ENCODE measurements at regions not wholly inside any gene's neighbourhood (a gene's known extent, or its start where the extent isn't known, plus 50 kb on each side); places are given as distances from the start of the nearest gene placed in this dataset.

DNA sequence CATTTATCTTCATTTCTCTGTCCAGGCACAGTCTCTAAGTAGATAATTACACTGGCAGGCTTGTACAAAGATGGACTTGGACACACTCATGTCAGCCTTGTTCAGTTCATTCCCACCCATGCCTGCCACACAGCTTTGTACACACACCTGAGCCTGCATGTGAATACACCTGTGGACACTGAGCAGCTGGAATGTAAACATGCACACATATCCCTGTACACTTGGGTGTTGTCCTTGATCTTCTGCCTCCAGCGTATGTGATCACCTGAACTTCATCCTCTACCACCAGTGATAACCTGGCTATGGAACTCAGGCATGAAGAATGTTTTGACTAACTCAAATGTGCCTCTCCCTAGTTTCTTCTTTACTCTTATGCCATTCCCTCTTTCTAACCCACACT lies 190.6 kb downstream of the DHX35 start:
- DNase-seq, result no peak

DNA sequence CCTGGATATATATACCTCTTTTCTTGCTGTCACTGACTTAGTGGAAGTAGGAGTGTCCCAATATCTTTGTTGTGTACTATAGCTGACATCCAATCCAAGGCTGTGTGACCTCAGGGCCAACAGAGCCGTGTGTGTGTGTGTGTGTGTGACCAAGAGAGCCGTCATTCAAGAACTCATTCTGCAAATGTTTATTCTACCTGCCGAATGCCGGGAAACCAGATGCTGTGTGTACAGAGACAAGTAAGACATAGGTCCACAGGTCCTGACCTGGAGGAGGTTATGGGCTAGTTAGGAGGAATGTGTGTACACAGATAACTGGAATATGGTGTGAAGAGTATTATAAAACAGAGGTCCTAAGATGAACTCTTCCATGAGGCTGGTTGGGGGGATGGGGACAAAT lies 190.0 kb downstream of the DHX35 start:
- no peak for DNase-seq

GRCh38 chr20:39150501-39150900 lies 188.4 kb downstream of the DHX35 start:
- no peak for DNase-seq

GRCh38 chr20:39146394-39146793 lies 184.2 kb downstream of the DHX35 start:
- no peak for DNase-seq

- DNase-seq, result no peak
Measured at GRCh38 chr20:39145921-39146320, 183.8 kb downstream of the DHX35 start.

DNA sequence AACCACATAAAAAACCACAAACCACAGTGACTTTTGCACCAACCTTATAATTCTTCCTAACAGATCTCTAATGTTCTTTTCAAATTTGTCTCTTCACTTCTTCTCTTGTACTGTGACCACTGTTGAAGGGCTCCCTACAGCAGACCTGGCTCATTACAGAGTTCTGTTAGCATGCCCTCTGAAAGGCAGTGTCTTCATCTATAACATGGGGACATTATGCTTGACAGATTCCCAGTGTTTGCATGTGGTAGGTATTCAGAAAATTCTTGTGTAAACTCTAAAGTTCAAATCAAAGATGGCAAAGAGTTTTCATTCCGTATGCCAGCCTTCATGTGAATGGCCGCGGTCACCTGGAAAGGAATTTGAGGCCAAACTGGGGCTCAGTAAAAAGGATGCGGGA lies 182.6 kb downstream of the DHX35 start:
- no peak for DNase-seq

GRCh38 chr20:39142407-39143096 lies 180.4 kb downstream of the DHX35 start:
- DNase-seq, result no peak

DNA sequence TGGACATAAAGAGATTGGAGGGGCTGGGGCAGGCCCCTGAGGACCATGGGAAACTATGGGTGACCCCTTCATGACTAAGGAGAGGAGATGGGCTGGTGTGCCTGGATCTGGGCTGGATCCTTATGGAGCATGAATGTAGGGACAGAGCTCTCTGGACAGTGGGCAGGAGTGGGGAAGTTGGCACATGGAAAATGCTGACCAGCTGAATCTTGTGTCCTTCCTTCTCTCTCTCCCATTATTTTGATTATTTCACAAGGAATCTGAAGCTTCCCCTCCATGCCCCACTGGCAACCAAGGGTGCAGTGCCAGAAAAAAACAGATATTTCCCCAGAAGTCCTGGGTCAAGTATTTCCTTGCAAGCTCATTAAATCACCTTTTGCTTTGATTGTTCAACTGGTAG lies 175.2 kb downstream of the DHX35 start:
- DNase-seq, result no peak

GRCh38 chr20:39136798-39137197 lies 174.7 kb downstream of the DHX35 start:
- DNase-seq, result no peak

DNA sequence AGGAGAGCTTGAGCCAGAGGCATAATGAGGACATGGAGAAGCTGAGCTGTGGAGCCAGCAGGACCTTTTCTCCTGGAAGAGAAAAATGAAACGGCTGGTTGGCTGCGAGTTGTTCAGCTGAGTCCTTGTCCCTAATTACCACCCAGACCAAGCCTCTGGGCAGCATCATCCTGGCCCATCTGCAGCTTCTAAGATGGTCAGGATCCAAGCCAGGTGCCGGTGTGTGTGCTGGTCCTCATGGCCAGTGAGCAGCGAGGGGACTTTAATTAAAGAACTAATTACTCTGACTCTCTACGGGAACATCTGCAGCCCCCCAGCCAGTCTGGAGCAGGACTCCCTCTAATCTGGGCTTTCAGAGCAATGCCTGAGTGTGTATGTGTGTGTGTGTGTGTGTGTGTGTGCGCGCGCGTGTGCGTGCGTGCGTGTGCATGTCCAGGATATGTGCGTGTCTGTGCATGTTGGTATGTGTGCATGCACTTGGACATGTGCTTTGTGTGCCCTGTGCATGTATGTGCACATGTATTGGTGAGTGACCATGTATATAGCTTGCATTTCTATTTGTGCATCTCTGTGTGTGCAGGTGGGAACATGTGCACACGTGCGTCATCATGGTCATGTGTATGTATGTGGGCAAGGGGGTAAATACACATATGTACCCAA lies 173.9 kb downstream of the DHX35 start:
- DNase-seq, result no peak

- DNase-seq, result no peak
Measured at GRCh38 chr20:39133201-39133600, 171.1 kb downstream of the DHX35 start.

DNA sequence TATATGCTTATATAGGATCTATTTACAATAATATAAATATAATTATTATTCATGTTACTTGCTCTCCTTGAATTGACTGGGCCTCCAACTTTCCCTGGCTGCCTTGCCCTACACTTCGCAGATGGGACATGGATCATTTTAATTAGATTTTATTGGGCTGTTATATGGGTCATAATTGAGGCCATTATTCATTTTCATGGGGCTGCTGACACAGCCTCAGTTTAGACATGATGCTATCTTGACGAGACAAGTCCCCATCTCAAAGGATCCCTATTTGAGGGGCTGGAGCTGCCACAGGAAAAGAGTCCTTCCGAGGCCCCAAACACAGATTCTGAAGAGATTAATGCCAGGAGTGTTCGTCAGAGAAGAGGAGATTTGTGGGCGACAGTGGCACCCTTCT lies 170.4 kb downstream of the DHX35 start:
- no peak for DNase-seq

GRCh38 chr20:39132093-39132492 lies 169.9 kb downstream of the DHX35 start:
- no peak for DNase-seq

GRCh38 chr20:39130627-39131026 lies 168.5 kb downstream of the DHX35 start:
- DNase-seq, result no peak

- no peak for DNase-seq
Measured at GRCh38 chr20:39129523-39129922, 167.4 kb downstream of the DHX35 start.

DNA sequence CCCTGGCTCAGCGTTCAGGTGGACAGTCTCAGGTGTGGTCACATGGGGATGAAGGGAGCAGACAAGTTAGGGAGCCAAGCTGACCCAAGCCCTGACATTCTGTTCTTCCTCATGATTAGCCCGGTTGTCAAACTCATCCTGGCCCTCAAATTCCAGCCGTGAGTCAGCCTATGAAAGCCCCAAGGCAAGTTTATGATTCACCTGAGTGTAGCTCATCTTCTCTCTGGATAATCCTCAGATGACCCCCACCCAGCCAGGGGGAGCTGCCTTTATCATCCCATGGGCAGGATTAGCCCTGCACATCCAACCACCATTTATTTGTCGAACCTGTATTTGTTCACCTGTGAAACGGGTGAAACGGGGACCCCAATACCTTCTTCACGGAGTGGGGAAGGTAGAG lies 161.9 kb downstream of the DHX35 start:
- no peak for DNase-seq

- no peak for DNase-seq
Measured at GRCh38 chr20:39123185-39123557, 161.0 kb downstream of the DHX35 start.

DNA sequence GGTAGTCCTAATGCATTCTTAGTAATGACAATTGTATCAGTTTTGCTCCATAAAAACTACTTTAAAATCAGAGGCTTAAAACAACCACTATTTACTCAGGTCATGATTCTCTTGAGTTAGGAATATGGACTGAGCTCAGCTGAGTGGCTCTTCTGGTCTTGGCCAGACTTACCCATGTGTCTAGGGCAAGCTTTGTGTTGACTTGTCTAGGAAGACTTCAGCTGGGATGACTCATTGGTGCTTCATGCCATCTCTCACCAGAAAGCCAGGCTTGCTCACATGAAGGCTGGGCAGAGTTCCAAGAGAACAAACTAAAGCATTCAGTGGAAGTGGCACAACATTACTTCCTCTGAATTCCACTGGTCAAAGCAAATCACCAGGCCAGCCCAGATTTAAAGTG lies 155.3 kb downstream of the DHX35 start:
- DNase-seq, result no peak

DNA sequence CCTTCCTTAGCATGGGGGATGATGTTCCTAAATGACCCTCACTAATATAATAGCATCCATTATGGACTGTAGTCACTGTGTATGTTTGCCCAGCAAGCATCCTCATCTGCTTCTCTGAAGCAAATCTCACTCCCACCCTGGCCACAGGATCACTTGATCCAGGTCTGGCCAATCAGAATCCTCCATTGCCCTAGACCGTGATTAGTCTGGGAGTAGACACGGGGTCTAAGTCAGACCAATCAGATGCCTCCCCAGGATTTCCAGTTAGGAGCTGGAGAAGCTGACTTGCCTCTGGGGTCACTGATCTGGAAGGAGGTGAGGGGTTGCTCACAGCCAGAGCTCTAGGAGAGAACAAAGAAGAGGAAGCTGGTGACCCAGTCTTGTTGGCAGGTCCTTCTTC lies 153.9 kb downstream of the DHX35 start:
- DNase-seq, result no peak

DNA sequence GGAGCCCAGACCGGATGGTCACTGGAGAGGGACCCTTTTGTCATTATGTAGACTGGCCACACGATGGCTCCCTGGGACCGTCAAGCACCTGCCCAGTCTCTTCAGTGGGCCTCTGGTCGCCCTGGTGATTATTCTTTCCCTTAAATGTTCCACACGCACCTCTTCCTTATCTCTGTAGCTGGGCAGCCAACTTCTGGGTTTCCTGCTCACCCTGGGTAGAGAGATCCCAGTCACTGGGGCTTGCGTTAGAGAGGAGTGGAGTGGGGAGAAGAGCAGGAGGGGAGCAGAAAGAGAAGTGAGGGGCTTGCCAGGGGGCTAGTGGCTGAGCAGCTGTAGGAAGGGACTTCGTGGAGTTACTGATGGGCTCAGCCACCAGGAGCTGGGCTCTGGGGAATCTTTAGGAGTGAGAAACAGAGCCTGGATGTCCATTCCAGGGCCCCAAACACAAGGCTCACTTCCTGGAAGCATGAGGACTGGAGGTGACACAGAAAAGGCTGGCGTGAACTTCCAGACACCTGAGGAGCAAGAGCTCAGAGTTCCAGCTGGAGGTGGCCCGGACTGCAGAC lies 150.1 kb downstream of the DHX35 start:
- DNase-seq, result no peak

DNA sequence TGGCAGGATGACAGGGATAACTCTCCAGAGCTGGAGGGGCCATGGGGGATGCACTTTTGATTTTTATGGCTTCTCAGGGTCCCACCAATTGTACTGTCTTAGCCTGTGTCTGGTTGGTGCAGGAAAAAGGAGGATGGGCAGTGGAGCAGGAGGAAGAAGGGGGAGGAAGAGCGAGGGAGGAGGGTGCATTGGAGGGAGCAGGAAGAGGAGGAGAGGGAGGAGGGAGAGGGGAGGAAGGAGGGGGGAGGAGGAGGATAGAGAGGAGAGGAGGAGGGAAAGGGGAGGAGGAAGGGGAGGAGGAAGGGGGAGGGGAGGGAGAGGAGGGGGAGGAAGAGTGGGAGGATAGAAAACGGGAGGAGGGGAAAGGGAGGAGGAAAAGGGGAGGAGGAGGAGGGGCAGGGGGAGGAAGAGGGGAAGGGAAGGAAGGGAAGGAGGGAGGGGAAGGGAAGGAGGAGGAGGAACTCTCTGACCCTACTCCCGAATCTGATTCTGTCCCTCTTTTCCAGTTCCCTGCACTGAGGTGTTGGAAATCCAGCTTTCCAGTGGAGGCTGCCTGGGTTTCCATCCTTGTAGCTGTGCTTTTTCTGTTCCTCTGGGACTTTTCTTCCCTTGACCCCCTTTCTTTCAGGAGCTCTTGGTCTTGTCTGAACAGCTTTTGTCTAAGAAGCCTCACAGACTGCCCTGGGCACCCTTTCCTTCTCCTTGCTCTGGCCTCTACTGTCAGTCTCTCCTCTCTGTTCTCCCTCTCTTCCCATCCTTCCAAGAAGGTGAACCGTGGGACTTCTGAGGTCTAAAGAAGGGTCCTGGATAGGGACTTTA lies 149.4 kb downstream of the DHX35 start:
- DNase-seq, result no peak

DNA sequence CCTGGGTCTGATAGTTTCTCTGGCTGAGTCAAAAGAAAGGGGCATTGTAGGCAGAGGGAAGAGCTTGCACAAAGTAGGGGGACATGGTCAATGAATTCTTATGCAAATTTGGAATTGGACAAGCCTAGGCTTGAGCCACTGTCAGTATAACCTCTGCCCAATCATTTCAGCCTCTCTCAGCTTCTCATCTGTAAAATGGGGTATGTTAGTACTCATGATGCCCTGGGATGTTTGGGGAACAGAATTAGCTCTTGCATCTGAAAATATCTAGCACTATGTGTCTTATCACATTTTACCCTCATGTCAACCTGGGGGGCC lies 148.6 kb downstream of the DHX35 start:
- DNase-seq, result no peak

DNA sequence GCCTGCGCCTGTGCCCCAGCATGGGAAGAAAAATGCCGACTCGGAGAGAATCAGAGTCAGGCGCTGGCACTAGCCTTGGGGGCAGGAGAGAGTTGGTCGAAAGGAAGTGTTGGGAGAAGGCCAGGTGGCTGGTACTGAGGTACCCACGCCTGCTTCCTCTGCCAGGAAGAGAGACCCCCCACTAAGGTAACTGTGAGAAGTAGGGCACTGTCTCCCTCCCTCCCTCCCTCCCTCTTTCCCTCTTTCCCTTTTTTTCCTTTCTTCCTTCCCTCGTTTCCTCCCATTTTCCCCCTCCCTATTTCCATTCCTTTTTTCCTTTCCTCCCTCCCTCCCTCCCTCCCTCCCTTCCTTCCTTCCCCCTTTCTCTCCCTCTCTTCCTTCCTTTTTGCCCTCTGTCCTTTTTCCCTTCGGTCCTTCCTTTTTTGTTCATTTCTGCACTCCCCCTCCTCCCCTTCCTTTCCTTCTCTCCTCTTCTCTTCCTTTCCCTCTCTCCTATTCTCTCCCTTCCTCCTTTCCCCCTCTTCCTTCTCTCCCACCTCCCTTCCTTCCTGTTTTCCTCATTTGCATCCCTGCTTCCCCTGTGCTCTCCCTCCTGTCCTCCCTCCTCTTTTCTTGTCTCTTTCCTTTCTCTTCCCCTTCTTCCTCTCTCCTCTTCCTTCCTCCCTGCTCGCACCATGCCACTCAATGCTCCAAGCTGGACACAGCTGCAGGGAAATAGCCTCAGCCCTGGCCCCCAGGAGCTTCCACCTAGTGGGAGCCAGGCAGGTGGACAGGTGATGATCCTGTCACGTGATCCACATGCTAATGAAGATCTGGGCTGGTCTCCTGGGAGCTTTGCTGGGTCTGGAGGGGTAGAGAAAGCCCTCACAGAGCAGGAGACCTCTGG lies 148.0 kb downstream of the DHX35 start:
- DNase-seq, result no peak

Measured in activated CD4-positive, CD25-positive, alpha-beta regulatory T cell (primary cell).